WERI-Rb-1 (cell line): ENCODE measurements at regions not wholly inside any gene's neighbourhood (a gene's known extent, or its start where the extent isn't known, plus 50 kb on each side); places are given as distances from the start of the nearest gene placed in this dataset.

Experiments used
- DNase-seq: peaks from one replicate; pipeline ENCODE4 v3.0.0-alpha.2; 2020
- H3K27ac ChIP-seq: fragments of 250-450 bp; sonication (Bioruptor Pico); 2 replicates; pipeline ENCODE4 v1.5.1; 2020; ENCODE audit warnings: mild to moderate bottlenecking, moderate library complexity
- H3K27me3 ChIP-seq: fragments of 250-450 bp; sonication (Bioruptor Pico); 2 replicates; pipeline ENCODE4 v1.5.1; 2021; ENCODE audit warnings: mild to moderate bottlenecking, low read depth, moderate library complexity; ENCODE audit not compliant: insufficient read depth, severe bottlenecking
- H3K36me3 ChIP-seq: fragments of 250-450 bp; sonication (Bioruptor Pico); 2 replicates; pipeline ENCODE4 v1.5.1; 2020; ENCODE audit warnings: mild to moderate bottlenecking, moderate library complexity
- H3K4me3 ChIP-seq: 2 replicates; pipeline ENCODE4 v1.5.1; 2011; ENCODE audit warnings: low read depth, mild to moderate bottlenecking, control low read depth, low read length
- H3K9me3 ChIP-seq: fragments of 250-450 bp; sonication (Bioruptor Pico); 2 replicates; pipeline ENCODE4 v1.5.1; 2021; ENCODE audit warnings: mild to moderate bottlenecking, moderate library complexity; ENCODE audit not compliant: severe bottlenecking
- CTCF ChIP-seq: IDR thresholded peaks from 2 replicates; pipeline ENCODE4 v1.5.1; 2011; ENCODE audit warnings: low read depth, mild to moderate bottlenecking, control low read depth, inconsistent platforms, low read length

- DNase-seq, result no peak
- no peaks in the 10 kb centered on the region for H3K36me3 ChIP-seq
Observed at GRCh38 chr10:121292321-121292720, 305.9 kb downstream of the FGFR2 start.

GRCh38 chr10:121293110-121293509 is 305.1 kb downstream of the FGFR2 start:
- no peak for DNase-seq
- Histone ChIP-seq H3K4me3 (no peak overlapping the region), H3K27ac (no peak overlapping the region), H3K27me3 (no peaks in the 10 kb centered on the region), H3K9me3 (no peaks in the 10 kb centered on the region), H3K36me3 (no peaks in the 10 kb centered on the region)
- TF ChIP-seq CTCF, result no peak

More at GRCh38 chr10:121292321-121292720, 305.9 kb downstream of the FGFR2 start:
- H3K27me3 ChIP-seq, result no peaks in the 10 kb centered on the region
- no peaks in the 10 kb centered on the region for H3K9me3 ChIP-seq
- no peak for TF ChIP-seq CTCF
- no peak overlapping the region for H3K27ac ChIP-seq
- no peak overlapping the region for H3K4me3 ChIP-seq

DNA sequence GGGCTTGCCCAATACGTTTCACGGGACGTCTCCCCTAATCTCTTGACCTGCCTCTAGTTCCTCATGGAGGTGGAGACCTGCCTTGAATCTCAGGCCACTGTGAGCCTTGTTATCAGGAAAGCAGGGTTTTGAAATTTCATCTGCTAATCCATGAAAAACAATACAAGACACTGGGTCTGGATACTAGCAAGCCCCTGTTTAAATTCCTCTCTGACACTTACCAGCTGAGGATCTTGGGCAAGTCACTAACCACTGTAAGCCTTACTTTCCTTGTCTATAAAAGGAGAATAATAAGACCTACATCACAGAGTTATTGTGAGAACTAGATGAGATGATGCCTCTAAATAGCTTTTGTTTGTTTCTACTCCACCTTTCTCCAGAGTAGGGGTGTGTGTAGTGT is 303.6 kb downstream of the FGFR2 start:
- Histone ChIP-seq H3K4me3 (no peak overlapping the region), H3K27me3 (no peaks in the 10 kb centered on the region), H3K36me3 (no peaks in the 10 kb centered on the region), H3K27ac (no peak overlapping the region), H3K9me3 (no peaks in the 10 kb centered on the region)
- TF ChIP-seq CTCF, result no peak
- no peak for DNase-seq

- H3K27me3 ChIP-seq, result no peaks in the 10 kb centered on the region
- no peak for DNase-seq
- TF ChIP-seq CTCF, result no peak
- no peaks in the 10 kb centered on the region for H3K36me3 ChIP-seq
- peak overlapping the region; percentile 67 for H3K27ac ChIP-seq
- H3K9me3 ChIP-seq, result no peaks in the 10 kb centered on the region
- H3K4me3 ChIP-seq, result no peak overlapping the region
Observed at GRCh38 chr10:121296378-121296777, 301.9 kb downstream of the FGFR2 start.

GRCh38 chr10:121296881-121297585 is 301.2 kb downstream of the FGFR2 start:
- H3K27me3 ChIP-seq, result no peaks in the 10 kb centered on the region
- no peaks in the 10 kb centered on the region for H3K9me3 ChIP-seq
- H3K36me3 ChIP-seq, result no peaks in the 10 kb centered on the region
- TF ChIP-seq CTCF, result no peak
- DNase-seq, result peak; percentile 76
- H3K27ac ChIP-seq, result peak overlapping the region; percentile 67
- no peak overlapping the region for H3K4me3 ChIP-seq

GRCh38 chr10:121300723-121301122 is 297.5 kb downstream of the FGFR2 start:
- Histone ChIP-seq H3K27me3 (no peaks in the 10 kb centered on the region), H3K9me3 (no peaks in the 10 kb centered on the region), H3K4me3 (no peak overlapping the region), H3K27ac (no peak overlapping the region), H3K36me3 (no peaks in the 10 kb centered on the region)
- DNase-seq, result no peak
- TF ChIP-seq CTCF, result no peak
